K562 (cell line): ENCODE measurements at regions not wholly inside any gene's neighbourhood (a gene's known extent, or its start where the extent isn't known, plus 50 kb on each side); places are given as distances from the start of the nearest gene placed in this dataset.

Experiments used
- ATAC-seq: fragments of 200-7000 bp; cut with Tn5 transposase; 3 replicates; pipeline ENCODE4 v1.9.1; 2020; ENCODE audit warnings: moderate library complexity
- BruUV-seq: library from RNA; stranded (reverse); fragments of 400-500 nt; replicated peaks from 2 replicates; lab custom pipeline; 2021; lab: Mats Ljungman, UMichigan
- CTCF ChIA-PET: fragments of 300-600 bp; formaldehyde crosslinking; extraction: SDS; loops from one replicate; lab custom pipeline; 2021; ENCODE audit warnings: low intra/inter-chr PET ratio; lab: Yijun Ruan, JAX
- POLR2A ChIA-PET: fragments of 300-600, 350-650 bp; sonication (Branson Sonifier 250); formaldehyde crosslinking; extraction: SDS; loops from one replicate; lab custom pipeline; 2021; ENCODE audit warnings: antibody characterized with exemption, inconsistent platforms; lab: Yijun Ruan, JAX
- DNase-seq, 4 experiments: peaks; one replicate each; pipeline versions ENCODE4 v3.0.0 to v3.0.0-alpha.2; 2011 to 2018; ENCODE audit warnings: low spot score in 3 of 4, mixed read lengths in 3 of 4; ENCODE audit errors: extremely low read depth in 1 of 4
- FAIRE-seq: peaks from 2 replicates; lab custom pipeline; 2011; peaks lifted over from hg19 to GRCh38; lab: Jason Lieb, UNC
- H2AFZ ChIP-seq: 2 replicates; pipeline ENCODE4 v1.6.0; 2011; ENCODE audit warnings: low read depth, low read length, control low read depth, inconsistent platforms
- H3K27ac ChIP-seq: fragments of 200-600 bp; 3 replicates; pipeline ENCODE4 v1.8.0; 2011; ENCODE audit warnings: low read depth, mild to moderate bottlenecking, control low read depth, inconsistent platforms, low read length, moderate library complexity, mixed read lengths; ENCODE audit errors: extremely low read depth
- H3K27me3 ChIP-seq, 2 experiments: fragments of 300-600 bp in 1 of 2; 2 replicates in 1 of 2; 3 replicates in 1 of 2; pipeline versions ENCODE4 v1.6.0 to v1.8.0; 2011; ENCODE audit warnings: inconsistent platforms in 2 of 2, low read length in 2 of 2, mild to moderate bottlenecking in 1 of 2, mixed read lengths in 1 of 2, moderate library complexity in 1 of 2; ENCODE audit not compliant: control insufficient read depth in 2 of 2, insufficient read depth in 2 of 2
- H3K36me3 ChIP-seq: fragments of 300-600 bp; 3 replicates; pipeline ENCODE4 v1.8.0; 2011; ENCODE audit warnings: mild to moderate bottlenecking, low read length, inconsistent platforms; ENCODE audit not compliant: control insufficient read depth, insufficient read depth
- H3K4me1 ChIP-seq, 2 experiments: fragments of 200-600 bp in 1 of 2; replicated peaks in 1 of 2; 2 replicates in 1 of 2; 3 replicates in 1 of 2; pipeline versions ENCODE4 v1.5.1 to v1.8.0; 2011; ENCODE audit warnings: inconsistent platforms in 2 of 2, low read length in 2 of 2, mild to moderate bottlenecking in 1 of 2, mixed read lengths in 1 of 2, moderate library complexity in 1 of 2; ENCODE audit not compliant: control insufficient read depth in 2 of 2, insufficient read depth in 2 of 2
- H3K4me2 ChIP-seq: 2 replicates; pipeline ENCODE4 v1.6.1; 2011; ENCODE audit warnings: low read length, control low read depth, inconsistent platforms, mixed read lengths; ENCODE audit not compliant: insufficient read depth
- H3K4me3 ChIP-seq: fragments of 200-600 bp; sonication (generic), shearing (Covaris generic); 2 replicates; pipeline ENCODE4 v1.5.1; 2016; ENCODE audit warnings: control low read depth, inconsistent platforms
- H3K79me2 ChIP-seq: fragments of 200-600 bp; 3 replicates; pipeline ENCODE4 v1.8.0; 2011; ENCODE audit warnings: low read length, inconsistent platforms; ENCODE audit not compliant: control insufficient read depth, insufficient read depth
- H3K9ac ChIP-seq, 2 experiments: 2 replicates each; pipeline versions ENCODE4 v1.6.0 to v1.6.1; 2011; ENCODE audit warnings: low read depth in 2 of 2, low read length in 2 of 2, control low read depth in 1 of 2, inconsistent platforms in 1 of 2, mild to moderate bottlenecking in 1 of 2, mixed read lengths in 1 of 2; ENCODE audit not compliant: insufficient read depth in 1 of 2
- H3K9me1 ChIP-seq: one replicate; pipeline ENCODE4 v1.6.0; 2011; ENCODE audit warnings: inconsistent platforms, mild to moderate bottlenecking, low read length, moderate library complexity; ENCODE audit not compliant: control insufficient read depth, insufficient read depth
- H3K9me3 ChIP-seq: replicated peaks from 2 replicates; pipeline ENCODE4 v1.5.1; 2011; ENCODE audit warnings: low read depth, low read length, inconsistent platforms; ENCODE audit not compliant: control insufficient read depth, insufficient read depth
- H4K20me1 ChIP-seq: replicated peaks from 2 replicates; pipeline ENCODE4 v1.6.1; 2011; ENCODE audit warnings: low read length, inconsistent platforms, mixed read lengths; ENCODE audit not compliant: control insufficient read depth, insufficient read depth
- ATF7 ChIP-seq: fragments of 450-650 bp; IDR thresholded peaks from 2 replicates; pipeline ENCODE4 v1.7.1; 2014; ENCODE audit warnings: mild to moderate bottlenecking, moderate library complexity
- BCL6 ChIP-seq: fragments of 250-450 bp; sonication (Bioruptor Pico); IDR thresholded peaks from 2 replicates; pipeline ENCODE4 v1.4.0; 2020
- CBFA2T2 ChIP-seq: fragments of 450-650 bp; conservative IDR thresholded peaks from 2 replicates; pipeline ENCODE4 v1.6.1; 2017; ENCODE audit warnings: mild to moderate bottlenecking
- CBFA2T3 ChIP-seq: fragments of 450-650 bp; IDR thresholded peaks from 2 replicates; pipeline ENCODE4 v1.6.1; 2017
- OTX1 ChIP-seq: fragments of 450-650 bp; formaldehyde crosslinking; IDR thresholded peaks from 2 replicates; pipeline ENCODE4 v1.4.0; 2022; ENCODE audit warnings: mild to moderate bottlenecking
- PML ChIP-seq: IDR thresholded peaks from 2 replicates; pipeline ENCODE4 v1.6.1; 2012; ENCODE audit warnings: low read length, inconsistent platforms
- RAD51 ChIP-seq: fragments of 450-650 bp; IDR thresholded peaks from 2 replicates; pipeline ENCODE4 v1.7.1; 2016; ENCODE audit warnings: low read depth, mild to moderate bottlenecking, borderline replicate concordance
- SP1 ChIP-seq: sonication (generic); formaldehyde crosslinking; IDR thresholded peaks from 2 replicates; pipeline ENCODE4 v1.8.1; 2022; ENCODE audit warnings: mild to moderate bottlenecking, missing genetic modification reagents
- SREBF1 ChIP-seq: fragments of 150-350 bp; IDR thresholded peaks from 2 replicates; pipeline ENCODE4 v1.6.1; 2014; ENCODE audit warnings: antibody characterized with exemption, low read depth, low read length, borderline replicate concordance
- ZBED1 ChIP-seq: IDR thresholded peaks from 2 replicates; pipeline ENCODE4 v1.6.1; 2014
- ZFP1 ChIP-seq: fragments of 450-650 bp; formaldehyde crosslinking; IDR thresholded peaks from 2 replicates; pipeline ENCODE4 v1.4.0; 2020; ENCODE audit warnings: mild to moderate bottlenecking, mixed read lengths
- ZNF263 ChIP-seq: sonication (generic); formaldehyde crosslinking; IDR thresholded peaks from 2 replicates; pipeline ENCODE4 v1.8.0; 2022; ENCODE audit warnings: mild to moderate bottlenecking, missing genetic modification reagents, borderline replicate concordance
- ZNF316 ChIP-seq: fragments of 450-650 bp; IDR thresholded peaks from 2 replicates; pipeline ENCODE4 v1.6.1; 2016
- ZNF764 ChIP-seq: fragments of 250-450 bp; sonication (Bioruptor Pico); IDR thresholded peaks from 2 replicates; pipeline ENCODE4 v1.4.0; 2020; ENCODE audit warnings: low read depth, mild to moderate bottlenecking, moderate library complexity
- WGBS: fragments of 100-300 bp; shearing (Covaris generic); methylation state at CpG from one replicate; pipeline ENCODE4 v1.1.6; 2016; ENCODE audit warnings: low coverage, mixed read lengths; ENCODE audit not compliant: insufficient coverage; ENCODE audit errors: missing lambda C conversion rate; 5-methylcytosine and 5-hydroxymethylcytosine counted together
- in situ Hi-C: fragments of 300-500 bp; cut with MboI; formaldehyde crosslinking; loops from 4 replicates; pipeline ENCODE4 v1.15.0; 2018; ENCODE audit warnings: inconsistent platforms, mixed read lengths
- intact Hi-C: fragments of 100-400 bp; cut with micrococcal nuclease; formaldehyde crosslinking; loops from 2 replicates; pipeline ENCODE4 v1.14.2; 2022
- TF ChIP-seq, protein P1 (sequence below): fragments of 250-450 bp; sonication (Bioruptor Pico); IDR thresholded peaks from 2 replicates; pipeline ENCODE4 v1.5.0; 2021; ENCODE audit warnings: mild to moderate bottlenecking, borderline replicate concordance
- TF ChIP-seq, protein P2 (sequence below): fragments of 250-450 bp; sonication (Bioruptor Pico); IDR thresholded peaks from 2 replicates; pipeline ENCODE4 v1.5.0; 2020; ENCODE audit warnings: mild to moderate bottlenecking, borderline replicate concordance
- TF ChIP-seq, protein P3 (sequence below): fragments of 250-450 bp; sonication (Bioruptor Pico); IDR thresholded peaks from 2 replicates; pipeline ENCODE4 v1.5.0; 2022; ENCODE audit warnings: mild to moderate bottlenecking

DNA sequence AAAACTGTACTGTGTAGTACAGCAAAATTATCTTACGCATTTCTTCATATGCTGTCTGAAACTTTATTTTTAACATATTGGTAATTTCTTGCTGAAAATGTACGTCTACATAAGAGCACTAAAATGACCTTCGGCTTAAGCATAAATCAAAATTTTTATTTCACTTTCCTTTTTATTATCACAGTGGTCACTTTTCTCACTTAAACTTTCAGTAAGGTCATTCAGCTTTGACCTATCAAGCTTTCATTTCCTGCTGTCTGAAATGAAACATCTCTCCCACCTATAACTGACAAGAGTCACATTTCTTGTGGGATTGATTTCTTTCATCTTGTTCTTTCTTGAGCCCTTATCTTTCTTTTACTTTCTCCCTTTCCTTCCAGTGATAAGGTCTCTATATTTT lies 2212.7 kb upstream of the PCDH20 start (continued):
- TF ChIP-seq, protein P1, sequence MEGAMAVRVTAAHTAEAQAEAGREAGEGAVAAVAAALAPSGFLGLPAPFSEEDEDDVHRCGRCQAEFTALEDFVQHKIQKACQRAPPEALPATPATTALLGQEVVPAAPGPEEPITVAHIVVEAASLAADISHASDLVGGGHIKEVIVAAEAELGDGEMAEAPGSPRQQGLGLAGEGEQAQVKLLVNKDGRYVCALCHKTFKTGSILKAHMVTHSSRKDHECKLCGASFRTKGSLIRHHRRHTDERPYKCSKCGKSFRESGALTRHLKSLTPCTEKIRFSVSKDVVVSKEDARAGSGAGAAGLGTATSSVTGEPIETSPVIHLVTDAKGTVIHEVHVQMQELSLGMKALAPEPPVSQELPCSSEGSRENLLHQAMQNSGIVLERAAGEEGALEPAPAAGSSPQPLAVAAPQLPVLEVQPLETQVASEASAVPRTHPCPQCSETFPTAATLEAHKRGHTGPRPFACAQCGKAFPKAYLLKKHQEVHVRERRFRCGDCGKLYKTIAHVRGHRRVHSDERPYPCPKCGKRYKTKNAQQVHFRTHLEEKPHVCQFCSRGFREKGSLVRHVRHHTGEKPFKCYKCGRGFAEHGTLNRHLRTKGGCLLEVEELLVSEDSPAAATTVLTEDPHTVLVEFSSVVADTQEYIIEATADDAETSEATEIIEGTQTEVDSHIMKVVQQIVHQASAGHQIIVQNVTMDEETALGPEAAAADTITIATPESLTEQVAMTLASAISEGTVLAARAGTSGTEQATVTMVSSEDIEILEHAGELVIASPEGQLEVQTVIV (CRISPR knock-in tag): no peak

DNA sequence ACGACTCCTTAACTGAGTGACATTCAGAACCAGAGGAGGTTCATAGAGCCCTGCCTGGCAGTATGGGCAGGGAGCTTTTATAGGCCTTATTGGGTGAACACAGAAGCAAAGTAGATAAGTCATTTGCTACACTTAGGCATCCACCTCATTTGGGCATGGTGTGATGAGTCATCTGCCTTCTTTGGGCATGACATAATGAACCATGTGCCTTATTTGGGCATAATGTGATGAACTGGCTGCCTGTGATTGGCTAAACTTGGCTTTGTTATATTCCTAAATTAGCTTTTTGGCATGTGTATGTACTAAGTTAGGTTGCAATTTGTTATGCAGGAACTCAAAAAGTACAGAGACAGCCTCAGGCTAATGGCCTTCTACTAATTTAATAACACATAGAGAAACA lies 2210.2 kb upstream of the PCDH20 start:
- no peak for DNase-seq
- Histone ChIP-seq H3K4me3 (no peak overlapping the region), H3K9me3 (no peaks in the 10 kb centered on the region), H3K27me3 (no peaks in the 10 kb centered on the region), H3K36me3 (no peaks in the 10 kb centered on the region), H3K79me2 (no peaks in the 10 kb centered on the region), H3K9me1 (no peaks in the 10 kb centered on the region), H3K4me1 (no peaks in the 10 kb centered on the region), H4K20me1 (no peaks in the 10 kb centered on the region), H3K9ac (no peak overlapping the region), H3K27ac (no peak overlapping the region), H3K4me2 (no peak overlapping the region), H2AFZ (no peak overlapping the region)
- BruUV-seq: no TSS peak
- FAIRE-seq: no peak
- in situ Hi-C loops (no loop called here), intact Hi-C loops (no loop called here)
- ChIA-PET CTCF (no interaction called here), POLR2A (interaction anchor here (0.6 kb wide), 1 partner anchor 182 kb away, joined by 3 read pairs; no protein-coding TSS in a partner anchor)
- ATAC-seq: no peak
- no peak for TF ChIP-seq ZNF316
- no peak for TF ChIP-seq ZNF263 (CRISPR knock-in tag)
- TF ChIP-seq, protein P2, sequence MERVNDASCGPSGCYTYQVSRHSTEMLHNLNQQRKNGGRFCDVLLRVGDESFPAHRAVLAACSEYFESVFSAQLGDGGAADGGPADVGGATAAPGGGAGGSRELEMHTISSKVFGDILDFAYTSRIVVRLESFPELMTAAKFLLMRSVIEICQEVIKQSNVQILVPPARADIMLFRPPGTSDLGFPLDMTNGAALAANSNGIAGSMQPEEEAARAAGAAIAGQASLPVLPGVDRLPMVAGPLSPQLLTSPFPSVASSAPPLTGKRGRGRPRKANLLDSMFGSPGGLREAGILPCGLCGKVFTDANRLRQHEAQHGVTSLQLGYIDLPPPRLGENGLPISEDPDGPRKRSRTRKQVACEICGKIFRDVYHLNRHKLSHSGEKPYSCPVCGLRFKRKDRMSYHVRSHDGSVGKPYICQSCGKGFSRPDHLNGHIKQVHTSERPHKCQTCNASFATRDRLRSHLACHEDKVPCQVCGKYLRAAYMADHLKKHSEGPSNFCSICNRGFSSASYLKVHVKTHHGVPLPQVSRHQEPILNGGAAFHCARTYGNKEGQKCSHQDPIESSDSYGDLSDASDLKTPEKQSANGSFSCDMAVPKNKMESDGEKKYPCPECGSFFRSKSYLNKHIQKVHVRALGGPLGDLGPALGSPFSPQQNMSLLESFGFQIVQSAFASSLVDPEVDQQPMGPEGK (CRISPR knock-in tag): no peak
- no peak for TF ChIP-seq ATF7
- TF ChIP-seq ZBED1: no peak
- TF ChIP-seq SP1 (CRISPR knock-in tag): no peak
- no peak for TF ChIP-seq CBFA2T3
- TF ChIP-seq, protein P3, sequence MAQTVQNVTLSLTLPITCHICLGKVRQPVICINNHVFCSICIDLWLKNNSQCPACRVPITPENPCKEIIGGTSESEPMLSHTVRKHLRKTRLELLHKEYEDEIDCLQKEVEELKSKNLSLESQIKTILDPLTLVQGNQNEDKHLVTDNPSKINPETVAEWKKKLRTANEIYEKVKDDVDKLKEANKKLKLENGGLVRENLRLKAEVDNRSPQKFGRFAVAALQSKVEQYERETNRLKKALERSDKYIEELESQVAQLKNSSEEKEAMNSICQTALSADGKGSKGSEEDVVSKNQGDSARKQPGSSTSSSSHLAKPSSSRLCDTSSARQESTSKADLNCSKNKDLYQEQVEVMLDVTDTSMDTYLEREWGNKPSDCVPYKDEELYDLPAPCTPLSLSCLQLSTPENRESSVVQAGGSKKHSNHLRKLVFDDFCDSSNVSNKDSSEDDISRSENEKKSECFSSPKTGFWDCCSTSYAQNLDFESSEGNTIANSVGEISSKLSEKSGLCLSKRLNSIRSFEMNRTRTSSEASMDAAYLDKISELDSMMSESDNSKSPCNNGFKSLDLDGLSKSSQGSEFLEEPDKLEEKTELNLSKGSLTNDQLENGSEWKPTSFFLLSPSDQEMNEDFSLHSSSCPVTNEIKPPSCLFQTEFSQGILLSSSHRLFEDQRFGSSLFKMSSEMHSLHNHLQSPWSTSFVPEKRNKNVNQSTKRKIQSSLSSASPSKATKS (CRISPR knock-in tag): no peak
- TF ChIP-seq ZNF764 (CRISPR knock-in tag): no peak
- TF ChIP-seq CBFA2T2: no peak
- TF ChIP-seq OTX1 (CRISPR knock-in tag): no peak
- no peak for TF ChIP-seq SREBF1
- no peak for TF ChIP-seq PML
- TF ChIP-seq ZFP1: no peak
- no peak for TF ChIP-seq RAD51
- TF ChIP-seq BCL6: no peak
- WGBS: 0% methylated on average over 1 of the region's 1 CpG
